WI38 (cell line): ENCODE measurements at regions not wholly inside any gene's neighbourhood (a gene's known extent, or its start where the extent isn't known, plus 50 kb on each side); places are given as distances from the start of the nearest gene placed in this dataset.

Experiments used
- H3K4me3 ChIP-seq: 2 replicates; pipeline ENCODE4 v1.5.1; 2011; ENCODE audit warnings: low read depth, mild to moderate bottlenecking, control low read depth, low read length
- CTCF ChIP-seq: IDR thresholded peaks from 2 replicates; pipeline ENCODE4 v1.5.1; 2012; ENCODE audit warnings: low read depth, mild to moderate bottlenecking, control low read depth, low read length

GRCh38 chr5:110053824-110054223 is 364.1 kb downstream of the MAN2A1 start:
- no peak for TF ChIP-seq CTCF
- no peak overlapping the region for H3K4me3 ChIP-seq

GRCh38 chr5:110054240-110054639 is 364.5 kb downstream of the MAN2A1 start:
- TF ChIP-seq CTCF = no peak
- no peak overlapping the region for H3K4me3 ChIP-seq

- H3K4me3 ChIP-seq = no peak overlapping the region
- no peak for TF ChIP-seq CTCF
Measured at GRCh38 chr5:110055302-110055701, 365.6 kb downstream of the MAN2A1 start.

- no peak for TF ChIP-seq CTCF
- no peak overlapping the region for H3K4me3 ChIP-seq
Measured at GRCh38 chr5:110056580-110057114, 366.9 kb downstream of the MAN2A1 start.

GRCh38 chr5:110058175-110058574 is 368.4 kb downstream of the MAN2A1 start:
- TF ChIP-seq CTCF = no peak
- H3K4me3 ChIP-seq = no peak overlapping the region

- no peak for TF ChIP-seq CTCF
- no peak overlapping the region for H3K4me3 ChIP-seq
Measured at GRCh38 chr5:110062246-110062645, 372.5 kb downstream of the MAN2A1 start.

GRCh38 chr5:110063640-110064602 is 374.2 kb downstream of the MAN2A1 start:
- no peak overlapping the region for H3K4me3 ChIP-seq
- TF ChIP-seq CTCF = no peak
